HCT116 (cell line): ENCODE measurements at regions not wholly inside any gene's neighbourhood (a gene's known extent, or its start where the extent isn't known, plus 50 kb on each side); places are given as distances from the start of the nearest gene placed in this dataset.

Experiments
- ATAC-seq: fragments of 200-7000 bp; cut with Tn5 transposase; 2 replicates; pipeline ENCODE4 v1.9.1; 2020; ENCODE audit warnings: mild to moderate bottlenecking, moderate library complexity
- BruUV-seq: library from RNA; stranded (reverse); fragments of 400-500 nt; replicated peaks from 2 replicates; lab custom pipeline; 2021; lab: Mats Ljungman, UMichigan
- CTCF ChIA-PET: fragments of 300-600 bp; sonication (Branson Sonifier 250); formaldehyde crosslinking; loops from one replicate; lab custom pipeline; 2021; ENCODE audit warnings: antibody characterized with exemption; lab: Charles Lee
- POLR2A ChIA-PET: fragments of 300-600, 350-600 bp; sonication (Branson Sonifier 250); formaldehyde crosslinking; loops from one replicate; lab custom pipeline; 2021; ENCODE audit warnings: antibody characterized with exemption; lab: Charles Lee
- RAD21 ChIA-PET, 2 experiments: fragments of 300-600 bp; sonication (Branson Sonifier 250); formaldehyde crosslinking; loops; one replicate each; lab custom pipeline; 2023; ENCODE audit warnings: low total read pairs in 2 of 2; ENCODE audit not compliant: uncharacterized antibody in 2 of 2, unreplicated experiment in 2 of 2, low non-redundant PET in 1 of 2; lab: Charles Lee
- DNase-seq: peaks from one replicate; pipeline ENCODE4 v3.0.0-alpha.2; 2010; ENCODE audit warnings: low read depth, low spot score
- H2AFZ ChIP-seq: fragments of 200-600 bp; shearing (Covaris generic), sonication (generic); 2 replicates; pipeline ENCODE4 v1.6.1; 2017; ENCODE audit warnings: low read depth, mixed run types, mixed read lengths, antibody characterized with exemption, low read length; ENCODE audit not compliant: poor library complexity, severe bottlenecking
- H3K27ac ChIP-seq: 2 replicates; pipeline ENCODE4 v1.5.1; 2012; ENCODE audit warnings: low read depth, low read length
- H3K27me3 ChIP-seq: fragments of 200-600 bp; sonication (generic); 2 replicates; pipeline ENCODE4 v1.6.1; 2016; ENCODE audit warnings: mixed run types, low read length, mixed read lengths; ENCODE audit not compliant: insufficient read depth
- H3K36me3 ChIP-seq, 2 experiments: fragments of 200-500 bp in 1 of 2; fragments of 200-600 bp in 1 of 2; sonication (Bioruptor generic) in 1 of 2; sonication (generic) in 1 of 2; 2 replicates each; pipeline versions ENCODE4 v1.5.1 to v1.6.1; 2014 to 2016; ENCODE audit warnings: low read length in 2 of 2, inconsistent platforms in 1 of 2, mixed read lengths in 1 of 2, mixed run types in 1 of 2; ENCODE audit not compliant: insufficient read depth in 2 of 2, control insufficient read depth in 1 of 2
- H3K4me1 ChIP-seq, 2 experiments: fragments of 200-600 bp in 1 of 2; sonication (generic) in 1 of 2; 2 replicates each; pipeline versions ENCODE4 v1.5.1 to v1.6.1; 2012 to 2017; ENCODE audit warnings: low read length in 2 of 2, inconsistent platforms in 1 of 2, mild to moderate bottlenecking in 1 of 2, mixed read lengths in 1 of 2, mixed run types in 1 of 2, moderate library complexity in 1 of 2; ENCODE audit not compliant: insufficient read depth in 2 of 2, control insufficient read depth in 1 of 2
- H3K4me2 ChIP-seq: fragments of 200-600 bp; sonication (generic); 2 replicates; pipeline ENCODE4 v1.6.1; 2017; ENCODE audit warnings: mixed run types, low read length, mixed read lengths
- H3K4me3 ChIP-seq, 2 experiments: fragments of 200-600 bp in 1 of 2; sonication (generic) in 1 of 2; replicated peaks in 1 of 2; 2 replicates each; pipeline ENCODE4 v1.5.1; 2011 to 2016; ENCODE audit warnings: low read length in 2 of 2, control low read depth in 1 of 2, low read depth in 1 of 2, mild to moderate bottlenecking in 1 of 2, mixed read lengths in 1 of 2, mixed run types in 1 of 2
- H3K79me2 ChIP-seq: fragments of 200-600 bp; sonication (generic); 2 replicates; pipeline ENCODE4 v1.6.1; 2017; ENCODE audit warnings: mild to moderate bottlenecking, mixed run types, low read length, moderate library complexity, mixed read lengths; ENCODE audit not compliant: insufficient read depth
- H3K9ac ChIP-seq: fragments of 200-600 bp; sonication (generic); 2 replicates; pipeline ENCODE4 v1.6.1; 2016; ENCODE audit warnings: low read length, mixed read lengths
- H3K9me2 ChIP-seq: fragments of 200-600 bp; sonication (generic), shearing (Covaris generic); 2 replicates; pipeline ENCODE4 v1.6.1; 2017; ENCODE audit warnings: mixed run types, mild to moderate bottlenecking, moderate library complexity; ENCODE audit not compliant: insufficient read depth
- H3K9me3 ChIP-seq, 2 experiments: fragments of 200-500 bp in 1 of 2; fragments of 200-600 bp in 1 of 2; sonication (Bioruptor generic) in 1 of 2; sonication (generic) in 1 of 2; 2 replicates each; pipeline ENCODE4 v1.6.1; 2014 to 2017; ENCODE audit warnings: low read length in 2 of 2, mixed read lengths in 2 of 2, inconsistent platforms in 1 of 2, low read depth in 1 of 2, mild to moderate bottlenecking in 1 of 2, mixed run types in 1 of 2, moderate library complexity in 1 of 2; ENCODE audit not compliant: control insufficient read depth in 1 of 2, insufficient read depth in 1 of 2
- H4K20me1 ChIP-seq: fragments of 200-600 bp; sonication (generic), shearing (Covaris generic); 2 replicates; pipeline ENCODE4 v1.6.1; 2017; ENCODE audit warnings: mixed run types, mild to moderate bottlenecking, moderate library complexity; ENCODE audit not compliant: insufficient read depth
- ATF3 ChIP-seq: IDR thresholded peaks from 2 replicates; pipeline ENCODE4 v1.6.1; 2012
- CTCF ChIP-seq, 3 experiments: fragments of 200-600 bp in 1 of 3; sonication (generic) in 1 of 3; IDR thresholded peaks in 2 of 3; conservative IDR thresholded peaks in 1 of 3; 2 replicates each; pipeline ENCODE4 v1.5.1; 2012 to 2017; ENCODE audit warnings: low read depth in 2 of 3, low read length in 2 of 3, antibody characterized with exemption in 1 of 3, borderline replicate concordance in 1 of 3, control low read depth in 1 of 3, mild to moderate bottlenecking in 1 of 3, mixed read lengths in 1 of 3, mixed run types in 1 of 3, moderate library complexity in 1 of 3; ENCODE audit not compliant: insufficient read depth in 1 of 3
- EGR1 ChIP-seq: IDR thresholded peaks from 2 replicates; pipeline ENCODE4 v1.6.1; 2012; ENCODE audit warnings: low read depth
- ELF1 ChIP-seq: IDR thresholded peaks from 2 replicates; pipeline ENCODE4 v1.6.1; 2012; ENCODE audit warnings: low read depth, borderline replicate concordance
- EZH2 ChIP-seq: fragments of 200-600 bp; sonication (generic); IDR thresholded peaks from 2 replicates; pipeline ENCODE4 v1.6.1; 2017; ENCODE audit warnings: antibody characterized with exemption, mixed run types
- EZH2phosphoT487 ChIP-seq: fragments of 200-600 bp; IDR thresholded peaks from 2 replicates; pipeline ENCODE4 v1.6.1; 2018; ENCODE audit warnings: antibody characterized with exemption, borderline replicate concordance
- POLR2A ChIP-seq: IDR thresholded peaks from 2 replicates; pipeline ENCODE4 v1.7.0; 2011; ENCODE audit warnings: borderline replicate concordance; ENCODE audit not compliant: insufficient read depth, insufficient read length; ENCODE audit errors: extremely low read depth
- POLR2AphosphoS5 ChIP-seq: IDR thresholded peaks from 2 replicates; pipeline ENCODE4 v1.6.1; 2011; ENCODE audit warnings: mild to moderate bottlenecking, low read depth, low read length, moderate library complexity
- SIN3A ChIP-seq: IDR thresholded peaks from 2 replicates; pipeline ENCODE4 v1.6.1; 2012; ENCODE audit warnings: low read depth
- SP1 ChIP-seq: IDR thresholded peaks from 2 replicates; pipeline ENCODE4 v1.6.1; 2012; ENCODE audit warnings: low read depth
- SRF ChIP-seq: IDR thresholded peaks from 2 replicates; pipeline ENCODE4 v1.6.1; 2012; ENCODE audit warnings: low read depth
- TCF7L2 ChIP-seq: IDR thresholded peaks from 2 replicates; pipeline ENCODE4 v1.7.0; 2011; ENCODE audit warnings: borderline replicate concordance, inconsistent platforms; ENCODE audit not compliant: insufficient read depth, insufficient read length; ENCODE audit errors: extremely low read depth
- YY1 ChIP-seq: IDR thresholded peaks from 2 replicates; pipeline ENCODE4 v1.6.1; 2011; ENCODE audit warnings: low read length, low read depth, moderate library complexity, mild to moderate bottlenecking; ENCODE audit not compliant: insufficient replicate concordance; ENCODE audit errors: extremely low read depth
- ZFX ChIP-seq: fragments of 450-650 bp; IDR thresholded peaks from 2 replicates; pipeline ENCODE4 v1.6.1; 2017
- ZNF274 ChIP-seq: fragments of 200-500 bp; sonication (Bioruptor generic); IDR thresholded peaks from 2 replicates; pipeline ENCODE4 v1.6.1; 2014; ENCODE audit warnings: mild to moderate bottlenecking, low read depth, low read length, inconsistent platforms
- intact Hi-C: fragments of 100-400 bp; cut with micrococcal nuclease; formaldehyde crosslinking; loops from 2 replicates; pipeline ENCODE4 v1.10.0; 2022

- no peak for TF ChIP-seq ZNF274
- TF ChIP-seq SRF, result no peak
- TF ChIP-seq ZFX, result no peak
- TF ChIP-seq, all 23 proteins: peak for 0
These were observed 105.6 kb upstream of the PUDP start (continued) for GRCh38 chrX:7253565-7253964.

- H3K4me1 ChIP-seq, result no peaks in the 10 kb centered on the region
- POLR2A ChIA-PET, result no interaction called here
- no peak overlapping the region for H3K4me2 ChIP-seq
- no peaks in the 10 kb centered on the region for H3K27me3 ChIP-seq
- no peak overlapping the region for H3K27ac ChIP-seq
- TF ChIP-seq EZH2phosphoT487 (no peak), SP1 (no peak), SIN3A (no peak), ATF3 (no peak), ELF1 (no peak), POLR2A (no peak)
- intact Hi-C loops, result no loop called here
- DNase-seq (no peak), ATAC-seq (no peak)
- H3K4me3 ChIP-seq, result no peak overlapping the region
- no peaks in the 10 kb centered on the region for H3K9me2 ChIP-seq
- no peaks in the 10 kb centered on the region for H3K79me2 ChIP-seq
- RAD21 ChIA-PET, result no interaction called here
- no peak overlapping the region for H3K9ac ChIP-seq
- no peaks in the 10 kb centered on the region for H3K36me3 ChIP-seq
- no TSS peak for BruUV-seq
- CTCF ChIA-PET, result no interaction called here
- no peaks in the 10 kb centered on the region for H3K9me3 ChIP-seq
- no peaks in the 10 kb centered on the region for H4K20me1 ChIP-seq
- no peak overlapping the region for H2AFZ ChIP-seq
These were observed 104.2 kb upstream of the PUDP start for GRCh38 chrX:7252013-7252610.

GRCh38 chrX:7247346-7247745 lies 99.4 kb upstream of the PUDP start:
- H3K4me3 ChIP-seq, result no peak overlapping the region
- TF ChIP-seq POLR2A (no peak), CTCF (IDR thresholded peaks at IDR 0.05 in 2 of 3, conservative IDR thresholded peaks at IDR 0.05 in 1 of 3; ENCODE audit: borderline replicate concordance in 1 of 3, insufficient read depth in 1 of 3, low read depth in 2 of 3, low read length in 2 of 3) (no peak), TCF7L2 (no peak), EGR1 (no peak), SP1 (no peak), SRF (no peak), EZH2 (no peak), POLR2AphosphoS5 (no peak), YY1 (no peak)

More at GRCh38 chrX:7247346-7247745, 99.4 kb upstream of the PUDP start:
- ATAC-seq, result no peak
- H3K9me2 ChIP-seq, result no peaks in the 10 kb centered on the region
- no peaks in the 10 kb centered on the region for H3K4me1 ChIP-seq
- H3K27ac ChIP-seq, result no peak overlapping the region
- H3K9ac ChIP-seq, result no peak overlapping the region
- ChIA-PET CTCF (no interaction called here), POLR2A (no interaction called here), RAD21 (no interaction called here)
- no peak for DNase-seq
- no peak overlapping the region for H2AFZ ChIP-seq
- no peaks in the 10 kb centered on the region for H4K20me1 ChIP-seq
- no TSS peak for BruUV-seq
- no peaks in the 10 kb centered on the region for H3K9me3 ChIP-seq
- H3K36me3 ChIP-seq, result no peaks in the 10 kb centered on the region
- H3K27me3 ChIP-seq, result no peaks in the 10 kb centered on the region
- no peaks in the 10 kb centered on the region for H3K79me2 ChIP-seq
- H3K4me2 ChIP-seq, result no peak overlapping the region
- intact Hi-C loops, result no loop called here
